Vagina (tissue), 2 donors: ENCODE measurements at regions not wholly inside any gene's neighbourhood (a gene's known extent, or its start where the extent isn't known, plus 50 kb on each side); places are given as distances from the start of the nearest gene placed in this dataset.

Experiments used
- POLR2A ChIP-seq, 2 donors: fragments of 450-650 bp; IDR thresholded peaks; one replicate each; pipeline ENCODE4 v1.6.1; 2017; ENCODE audit warnings: antibody characterized with exemption in 2 of 2, mild to moderate bottlenecking in 2 of 2, moderate library complexity in 2 of 2
- POLR2AphosphoS5 ChIP-seq, 2 donors: sonication (generic); formaldehyde crosslinking; IDR thresholded peaks; one replicate each; pipeline ENCODE4 v1.9.0; 2017; ENCODE audit warnings: antibody characterized with exemption in 2 of 2, mild to moderate bottlenecking in 2 of 2, low read depth in 1 of 2; ENCODE audit not compliant: insufficient read depth in 1 of 2
- TF ChIP-seq, protein P1 (sequence below), 3 experiments: fragments of 450-650 bp in 2 of 3; fragments of 200-600 bp in 1 of 3; sonication (generic) in 1 of 3; IDR thresholded peaks; one replicate each; pipeline ENCODE4 v1.5.1; 2017 to 2019; ENCODE audit warnings: antibody characterized with exemption in 3 of 3, mild to moderate bottlenecking in 2 of 3, moderate library complexity in 2 of 3

DNA sequence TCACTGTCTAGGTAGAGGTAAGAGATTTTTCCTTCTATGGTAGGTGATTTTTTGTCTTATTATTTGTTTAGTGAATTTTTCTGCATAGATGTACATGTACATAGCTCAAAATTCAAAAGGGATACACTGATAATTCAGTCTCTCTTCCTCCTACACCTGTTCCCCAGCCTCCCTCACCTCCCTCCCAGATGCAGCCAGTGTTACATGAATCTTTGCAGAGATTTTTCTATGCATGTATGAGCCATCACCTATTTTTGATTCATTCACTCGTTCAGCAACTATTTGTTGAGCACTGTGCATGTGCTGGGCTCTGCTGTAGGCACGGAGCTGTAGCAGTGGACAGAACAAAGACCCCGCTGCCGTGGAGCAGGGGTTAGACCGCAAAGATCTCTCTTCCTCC lies 218.9 kb downstream of the AACS start:
- TF ChIP-seq, protein P1, sequence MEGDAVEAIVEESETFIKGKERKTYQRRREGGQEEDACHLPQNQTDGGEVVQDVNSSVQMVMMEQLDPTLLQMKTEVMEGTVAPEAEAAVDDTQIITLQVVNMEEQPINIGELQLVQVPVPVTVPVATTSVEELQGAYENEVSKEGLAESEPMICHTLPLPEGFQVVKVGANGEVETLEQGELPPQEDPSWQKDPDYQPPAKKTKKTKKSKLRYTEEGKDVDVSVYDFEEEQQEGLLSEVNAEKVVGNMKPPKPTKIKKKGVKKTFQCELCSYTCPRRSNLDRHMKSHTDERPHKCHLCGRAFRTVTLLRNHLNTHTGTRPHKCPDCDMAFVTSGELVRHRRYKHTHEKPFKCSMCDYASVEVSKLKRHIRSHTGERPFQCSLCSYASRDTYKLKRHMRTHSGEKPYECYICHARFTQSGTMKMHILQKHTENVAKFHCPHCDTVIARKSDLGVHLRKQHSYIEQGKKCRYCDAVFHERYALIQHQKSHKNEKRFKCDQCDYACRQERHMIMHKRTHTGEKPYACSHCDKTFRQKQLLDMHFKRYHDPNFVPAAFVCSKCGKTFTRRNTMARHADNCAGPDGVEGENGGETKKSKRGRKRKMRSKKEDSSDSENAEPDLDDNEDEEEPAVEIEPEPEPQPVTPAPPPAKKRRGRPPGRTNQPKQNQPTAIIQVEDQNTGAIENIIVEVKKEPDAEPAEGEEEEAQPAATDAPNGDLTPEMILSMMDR (IDR thresholded peaks at IDR 0.05): no peak
- TF ChIP-seq POLR2A (IDR thresholded peaks at IDR 0.05): no peak
- TF ChIP-seq POLR2AphosphoS5 (IDR thresholded peaks at IDR 0.05; ENCODE audit: insufficient read depth in 1 of 2, low read depth in 1 of 2): no peak
